Esophagus muscularis mucosa (tissue), 4 donors: ENCODE measurements at regions not wholly inside any gene's neighbourhood (a gene's known extent, or its start where the extent isn't known, plus 50 kb on each side); places are given as distances from the start of the nearest gene placed in this dataset.

Experiments
- DNase-seq: peaks from one replicate; pipeline ENCODE4 v3.0.0-alpha.2; 2017; ENCODE audit errors: extremely low spot score
- H3K27ac ChIP-seq, 4 donors: fragments of 200-600 bp; sonication (generic); replicated peaks in 1 of 4; 1 replicate in 3 of 4; 2 replicates in 1 of 4; pipeline ENCODE4 v1.5.1; 2016 to 2019; ENCODE audit warnings: mild to moderate bottlenecking in 1 of 4
- H3K27me3 ChIP-seq, 4 donors: fragments of 200-600 bp; sonication (generic); one replicate each; pipeline versions ENCODE4 v1.5.1 to v1.6.0; 2016 to 2019
- H3K36me3 ChIP-seq, 4 donors: fragments of 200-600 bp; sonication (generic); one replicate each; pipeline ENCODE4 v1.5.1; 2016 to 2019
- H3K4me1 ChIP-seq, 4 donors: fragments of 200-600 bp; sonication (generic); one replicate each; pipeline ENCODE4 v1.5.1; 2016 to 2019
- H3K4me3 ChIP-seq, 4 donors: fragments of 200-600 bp; sonication (generic); 1 replicate in 2 of 4; 2 replicates in 2 of 4; pipeline ENCODE4 v1.5.1; 2016 to 2019; ENCODE audit warnings: mild to moderate bottlenecking in 4 of 4, moderate library complexity in 1 of 4
- H3K9me3 ChIP-seq, 4 donors: fragments of 200-600 bp; sonication (generic); 1 replicate in 3 of 4; 2 replicates in 1 of 4; pipeline ENCODE4 v1.5.1; 2016 to 2019
- CTCF ChIP-seq, 3 experiments: fragments of 200-600 bp in 2 of 3; fragments of 450-650 bp in 1 of 3; sonication (generic) in 2 of 3; IDR thresholded peaks; one replicate each; pipeline ENCODE4 v1.5.1; 2017 to 2019; ENCODE audit warnings: antibody characterized with exemption in 3 of 3, mild to moderate bottlenecking in 2 of 3, moderate library complexity in 1 of 3
- EP300 ChIP-seq: sonication (generic); formaldehyde crosslinking; IDR thresholded peaks from one replicate; pipeline ENCODE4 v1.6.1; 2017; ENCODE audit warnings: antibody characterized with exemption
- POLR2A ChIP-seq: fragments of 450-650 bp; IDR thresholded peaks from one replicate; pipeline ENCODE4 v1.6.1; 2017; ENCODE audit warnings: antibody characterized with exemption, moderate library complexity, mild to moderate bottlenecking, low read depth
- POLR2AphosphoS5 ChIP-seq, 2 donors: sonication (generic); formaldehyde crosslinking; IDR thresholded peaks; one replicate each; pipeline ENCODE4 v1.6.1; 2017; ENCODE audit warnings: antibody characterized with exemption in 2 of 2
- WGBS: methylation state at CpG from one replicate; pipeline ENCODE4 v1.1.5; 2018; 5-methylcytosine and 5-hydroxymethylcytosine counted together
- intact Hi-C: fragments of 100-400 bp; cut with DNase I; formaldehyde crosslinking; loops from one replicate; pipeline ENCODE4 v1.15.1; 2023

GRCh38 chr2:53247956-53248735, 519.5 kb upstream of the CHAC2 start:
- no peaks in the 10 kb centered on the region for H3K36me3 ChIP-seq
- no peaks in the 10 kb centered on the region for H3K9me3 ChIP-seq
- H3K4me3 ChIP-seq, result no peak overlapping the region
- no peak for TF ChIP-seq POLR2AphosphoS5 (IDR thresholded peaks at IDR 0.05)
- TF ChIP-seq EP300, result no peak
- no peak for TF ChIP-seq POLR2A
- TF ChIP-seq CTCF (IDR thresholded peaks at IDR 0.05), result no peak
- H3K27ac ChIP-seq, result no peak overlapping the region
- DNase-seq, result no peak
- 83% methylated on average over 5 of the region's 6 CpGs for WGBS
- intact Hi-C loops, result no loop called here
- peaks cover 0 to 5% (median 0%) of the 10 kb centered on the region in 4 donors for H3K4me1 ChIP-seq
- H3K27me3 ChIP-seq, result no peaks in the 10 kb centered on the region

GRCh38 chr2:53243430-53243829, 524.2 kb upstream of the CHAC2 start:
- H3K27me3 ChIP-seq, result no peaks in the 10 kb centered on the region
- no peak overlapping the region for H3K27ac ChIP-seq
- H3K4me3 ChIP-seq, result no peak overlapping the region
- peaks cover 0 to 5% (median 0%) of the 10 kb centered on the region in 4 donors for H3K4me1 ChIP-seq
- intact Hi-C loops, result no loop called here
- no peak for DNase-seq
- H3K36me3 ChIP-seq, result no peaks in the 10 kb centered on the region
- no peak for TF ChIP-seq POLR2AphosphoS5 (IDR thresholded peaks at IDR 0.05)
- TF ChIP-seq EP300, result no peak
- no peak for TF ChIP-seq CTCF (IDR thresholded peaks at IDR 0.05)
- TF ChIP-seq POLR2A, result no peak
- H3K9me3 ChIP-seq, result no peaks in the 10 kb centered on the region

- H3K36me3 ChIP-seq, result no peaks in the 10 kb centered on the region
- TF ChIP-seq EP300, result no peak
- no peak overlapping the region for H3K27ac ChIP-seq
- H3K4me3 ChIP-seq, result no peak overlapping the region
- H3K4me1 ChIP-seq, result no peaks in the 10 kb centered on the region
- H3K27me3 ChIP-seq, result no peaks in the 10 kb centered on the region
- intact Hi-C loops, result no loop called here
- WGBS, result 50% methylated on average over 1 of the region's 3 CpGs
- no peaks in the 10 kb centered on the region for H3K9me3 ChIP-seq
- no peak for DNase-seq
Measured at GRCh38 chr2:53242090-53242489, 525.5 kb upstream of the CHAC2 start.

- no peaks in the 10 kb centered on the region for H3K36me3 ChIP-seq
- DNase-seq, result no peak
- intact Hi-C loops, result no loop called here
- no peak overlapping the region for H3K4me3 ChIP-seq
- no peaks in the 10 kb centered on the region for H3K9me3 ChIP-seq
- 61% methylated on average over 1 of the region's 1 CpG for WGBS
- no peaks in the 10 kb centered on the region for H3K27me3 ChIP-seq
- H3K27ac ChIP-seq, result no peak overlapping the region
- no peak for TF ChIP-seq EP300
- TF ChIP-seq POLR2AphosphoS5 (IDR thresholded peaks at IDR 0.05), result no peak
- no peak for TF ChIP-seq POLR2A
- no peak for TF ChIP-seq CTCF (IDR thresholded peaks at IDR 0.05)
- no peaks in the 10 kb centered on the region for H3K4me1 ChIP-seq
Measured at GRCh38 chr2:53235836-53236582, 531.6 kb upstream of the CHAC2 start.

- TF ChIP-seq POLR2AphosphoS5 (IDR thresholded peaks at IDR 0.05), result no peak
- TF ChIP-seq POLR2A, result no peak
- TF ChIP-seq CTCF (IDR thresholded peaks at IDR 0.05), result no peak
- TF ChIP-seq EP300, result no peak
- Histone ChIP-seq H3K27me3 (no peaks in the 10 kb centered on the region), H3K4me1 (no peaks in the 10 kb centered on the region), H3K9me3 (no peaks in the 10 kb centered on the region), H3K27ac (no peak overlapping the region), H3K36me3 (no peaks in the 10 kb centered on the region), H3K4me3 (no peak overlapping the region)
- WGBS, result 36% methylated on average over 1 of the region's 1 CpG
- intact Hi-C loops, result no loop called here
- DNase-seq, result no peak
Measured at GRCh38 chr2:53234548-53234903, 533.1 kb upstream of the CHAC2 start.
